ENCODE measurements at regions not wholly inside any gene's neighbourhood (a gene's known extent, or its start where the extent isn't known, plus 50 kb on each side); places are given as distances from the start of the nearest gene placed in this dataset.

GRCh38 chr12:66035288-66035966, 95.1 kb downstream of the LLPH start:
- H4K8ac ChIP-seq (ENCODE audit: low read length) = no peak overlapping the region
- H3K14ac ChIP-seq (ENCODE audit: low read length in 2 of 2) = no peak overlapping the region
- peak overlapping the region in 1 of 2 experiments; percentile 54 for H3K18ac ChIP-seq (ENCODE audit: low read depth in 1 of 2, low read length in 2 of 2)
- H3K79me1 ChIP-seq (replicated peaks; ENCODE audit: low read length, poor library complexity, severe bottlenecking) = peaks cover 2% of the 10 kb centered on the region
- H3K4me1 ChIP-seq (ENCODE audit: control insufficient read depth, insufficient read depth, low read depth, low read length) = no peaks in the 10 kb centered on the region
- peak; percentile 54 for DNase-seq
- peak overlapping the region; percentile 91 for H2AK5ac ChIP-seq (ENCODE audit: low read length, severe bottlenecking)
- no peak overlapping the region for H3K23ac ChIP-seq (ENCODE audit: low read length in 2 of 2)
- H3K9me3 ChIP-seq (ENCODE audit: control insufficient read depth, low read length) = no peaks in the 10 kb centered on the region
- peak overlapping the region in 1 of 2 experiments; percentile 28 for H3K4ac ChIP-seq (ENCODE audit: low read depth in 1 of 2, low read length in 2 of 2)
- H3K27me3 ChIP-seq (ENCODE audit: control insufficient read depth in 1 of 2, insufficient read depth in 1 of 2, low read length in 2 of 2) = no peaks in the 10 kb centered on the region
- no peak overlapping the region for H2BK12ac ChIP-seq (ENCODE audit: low read length in 2 of 2)
- peak overlapping the region; percentile 64 for H3K27ac ChIP-seq (ENCODE audit: low read length, poor library complexity, severe bottlenecking)
- H3K9ac ChIP-seq (ENCODE audit: low read length) = peak overlapping the region; percentile 50
- no peaks in the 10 kb centered on the region for H3K36me3 ChIP-seq (ENCODE audit: control insufficient read depth in 1 of 2, insufficient read depth in 2 of 2, low read depth in 1 of 2, low read length in 2 of 2)
- H2AFZ ChIP-seq (ENCODE audit: low read depth, low read length) = no peak overlapping the region
- H4K91ac ChIP-seq (ENCODE audit: low read length) = no peak overlapping the region
- H3K4me2 ChIP-seq (ENCODE audit: low read length, poor library complexity, severe bottlenecking) = no peak overlapping the region
- no peak overlapping the region for H3K4me3 ChIP-seq (ENCODE audit: insufficient read depth in 1 of 2, low read depth in 1 of 2, low read length in 2 of 2)
- peak overlapping the region; percentile 28 for H2BK15ac ChIP-seq (ENCODE audit: low read depth, poor library complexity, severe bottlenecking)
- no peak overlapping the region for H2BK120ac ChIP-seq (ENCODE audit: low read depth, low read length)
- 60% methylated on average over 2 of the region's 4 CpGs for WGBS
- peak overlapping the region; percentile 19 for H2BK5ac ChIP-seq (ENCODE audit: low read depth, low read length, poor library complexity, severe bottlenecking)

- Histone ChIP-seq H4K8ac (ENCODE audit: low read length) (no peak overlapping the region), H3K23ac (ENCODE audit: low read length in 2 of 2) (no peak overlapping the region), H3K18ac (ENCODE audit: low read depth in 1 of 2, low read length in 2 of 2) (no peak overlapping the region), H3K79me1 (replicated peaks; ENCODE audit: low read length, poor library complexity, severe bottlenecking) (peaks cover 2% of the 10 kb centered on the region), H2BK15ac (ENCODE audit: low read depth, poor library complexity, severe bottlenecking) (no peak overlapping the region), H2AFZ (ENCODE audit: low read depth, low read length) (no peak overlapping the region), H3K27me3 (ENCODE audit: control insufficient read depth in 1 of 2, insufficient read depth in 1 of 2, low read length in 2 of 2) (no peaks in the 10 kb centered on the region), H3K27ac (ENCODE audit: low read length, poor library complexity, severe bottlenecking) (no peak overlapping the region), H2BK12ac (ENCODE audit: low read length in 2 of 2) (no peak overlapping the region), H2AK5ac (ENCODE audit: low read length, severe bottlenecking) (no peak overlapping the region), H3K14ac (ENCODE audit: low read length in 2 of 2) (no peak overlapping the region), H2BK5ac (ENCODE audit: low read depth, low read length, poor library complexity, severe bottlenecking) (no peak overlapping the region), H2BK120ac (ENCODE audit: low read depth, low read length) (no peak overlapping the region), H3K4ac (ENCODE audit: low read depth in 1 of 2, low read length in 2 of 2) (no peak overlapping the region), H3K4me1 (ENCODE audit: control insufficient read depth, insufficient read depth, low read depth, low read length) (no peaks in the 10 kb centered on the region), H3K4me3 (ENCODE audit: insufficient read depth in 1 of 2, low read depth in 1 of 2, low read length in 2 of 2) (no peak overlapping the region), H3K9me3 (ENCODE audit: control insufficient read depth, low read length) (no peaks in the 10 kb centered on the region), H4K91ac (ENCODE audit: low read length) (no peak overlapping the region), H3K9ac (ENCODE audit: low read length) (no peak overlapping the region), H3K36me3 (ENCODE audit: control insufficient read depth in 1 of 2, insufficient read depth in 2 of 2, low read depth in 1 of 2, low read length in 2 of 2) (no peaks in the 10 kb centered on the region), H3K4me2 (ENCODE audit: low read length, poor library complexity, severe bottlenecking) (no peak overlapping the region)
- WGBS = 94% methylated on average over 3 of the region's 3 CpGs
- no peak for DNase-seq
Measured at GRCh38 chr12:66033151-66033550, 97.4 kb downstream of the LLPH start.

GRCh38 chr12:66032739-66033138, 97.8 kb downstream of the LLPH start:
- Histone ChIP-seq H2AFZ (ENCODE audit: low read depth, low read length) (no peak overlapping the region), H3K79me1 (replicated peaks; ENCODE audit: low read length, poor library complexity, severe bottlenecking) (peaks cover 2% of the 10 kb centered on the region), H3K18ac (ENCODE audit: low read depth in 1 of 2, low read length in 2 of 2) (no peak overlapping the region), H3K14ac (ENCODE audit: low read length in 2 of 2) (no peak overlapping the region), H3K36me3 (ENCODE audit: control insufficient read depth in 1 of 2, insufficient read depth in 2 of 2, low read depth in 1 of 2, low read length in 2 of 2) (no peaks in the 10 kb centered on the region), H4K8ac (ENCODE audit: low read length) (no peak overlapping the region), H2BK15ac (ENCODE audit: low read depth, poor library complexity, severe bottlenecking) (no peak overlapping the region), H2BK5ac (ENCODE audit: low read depth, low read length, poor library complexity, severe bottlenecking) (no peak overlapping the region), H3K9ac (ENCODE audit: low read length) (no peak overlapping the region), H3K27me3 (ENCODE audit: control insufficient read depth in 1 of 2, insufficient read depth in 1 of 2, low read length in 2 of 2) (no peaks in the 10 kb centered on the region), H3K23ac (ENCODE audit: low read length in 2 of 2) (no peak overlapping the region), H3K9me3 (ENCODE audit: control insufficient read depth, low read length) (no peaks in the 10 kb centered on the region), H3K4me2 (ENCODE audit: low read length, poor library complexity, severe bottlenecking) (no peak overlapping the region), H3K27ac (ENCODE audit: low read length, poor library complexity, severe bottlenecking) (no peak overlapping the region), H3K4me3 (ENCODE audit: insufficient read depth in 1 of 2, low read depth in 1 of 2, low read length in 2 of 2) (no peak overlapping the region), H3K4ac (ENCODE audit: low read depth in 1 of 2, low read length in 2 of 2) (no peak overlapping the region), H3K4me1 (ENCODE audit: control insufficient read depth, insufficient read depth, low read depth, low read length) (no peaks in the 10 kb centered on the region), H2AK5ac (ENCODE audit: low read length, severe bottlenecking) (no peak overlapping the region), H2BK12ac (ENCODE audit: low read length in 2 of 2) (no peak overlapping the region), H2BK120ac (ENCODE audit: low read depth, low read length) (no peak overlapping the region), H4K91ac (ENCODE audit: low read length) (no peak overlapping the region)
- no peak for DNase-seq
- WGBS = 92% methylated on average over 2 of the region's 2 CpGs

GRCh38 chr12:66030217-66030781, 100.3 kb downstream of the LLPH start:
- no peak overlapping the region for H2BK15ac ChIP-seq (ENCODE audit: low read depth, poor library complexity, severe bottlenecking)
- no peak overlapping the region for H4K8ac ChIP-seq (ENCODE audit: low read length)
- H3K9me3 ChIP-seq (ENCODE audit: control insufficient read depth, low read length) = no peaks in the 10 kb centered on the region
- no peak overlapping the region for H3K9ac ChIP-seq (ENCODE audit: low read length)
- WGBS = 93% methylated on average over 1 of the region's 2 CpGs
- H3K23ac ChIP-seq (ENCODE audit: low read length in 2 of 2) = no peak overlapping the region
- no peak overlapping the region for H2AFZ ChIP-seq (ENCODE audit: low read depth, low read length)
- H3K4ac ChIP-seq (ENCODE audit: low read depth in 1 of 2, low read length in 2 of 2) = no peak overlapping the region
- no peak overlapping the region for H2BK120ac ChIP-seq (ENCODE audit: low read depth, low read length)
- no peak overlapping the region for H2BK5ac ChIP-seq (ENCODE audit: low read depth, low read length, poor library complexity, severe bottlenecking)
- no peak overlapping the region for H3K4me3 ChIP-seq (ENCODE audit: insufficient read depth in 1 of 2, low read depth in 1 of 2, low read length in 2 of 2)
- no peak overlapping the region for H3K18ac ChIP-seq (ENCODE audit: low read depth in 1 of 2, low read length in 2 of 2)
- H2BK12ac ChIP-seq (ENCODE audit: low read length in 2 of 2) = no peak overlapping the region
- H3K4me1 ChIP-seq (ENCODE audit: control insufficient read depth, insufficient read depth, low read depth, low read length) = no peaks in the 10 kb centered on the region
- H3K4me2 ChIP-seq (ENCODE audit: low read length, poor library complexity, severe bottlenecking) = no peak overlapping the region
- no peak for DNase-seq
- H3K14ac ChIP-seq (ENCODE audit: low read length in 2 of 2) = no peak overlapping the region
- H3K79me1 ChIP-seq (replicated peaks; ENCODE audit: low read length, poor library complexity, severe bottlenecking) = peaks cover 2% of the 10 kb centered on the region
- H3K36me3 ChIP-seq (ENCODE audit: control insufficient read depth in 1 of 2, insufficient read depth in 2 of 2, low read depth in 1 of 2, low read length in 2 of 2) = no peaks in the 10 kb centered on the region
- no peak overlapping the region for H4K91ac ChIP-seq (ENCODE audit: low read length)
- H2AK5ac ChIP-seq (ENCODE audit: low read length, severe bottlenecking) = no peak overlapping the region
- no peaks in the 10 kb centered on the region for H3K27me3 ChIP-seq (ENCODE audit: control insufficient read depth in 1 of 2, insufficient read depth in 1 of 2, low read length in 2 of 2)
- H3K27ac ChIP-seq (ENCODE audit: low read length, poor library complexity, severe bottlenecking) = no peak overlapping the region
